Osteoblast (primary cell): ENCODE measurements at regions not wholly inside any gene's neighbourhood (a gene's known extent, or its start where the extent isn't known, plus 50 kb on each side); places are given as distances from the start of the nearest gene placed in this dataset.

Experiments used
- DNase-seq: peaks from one replicate; pipeline ENCODE4 v3.0.0; 2011; ENCODE audit warnings: low spot score, mixed read lengths; ENCODE audit not compliant: insufficient read length; ENCODE audit errors: missing footprints
- H2AFZ ChIP-seq: 2 replicates; pipeline ENCODE4 v1.6.0; 2011; ENCODE audit warnings: mild to moderate bottlenecking, low read length
- H3K27ac ChIP-seq: 2 replicates; pipeline ENCODE4 v1.5.1; 2011; ENCODE audit warnings: mild to moderate bottlenecking, low read depth, low read length, moderate library complexity
- H3K27me3 ChIP-seq: 2 replicates; pipeline ENCODE4 v1.6.0; 2012; ENCODE audit warnings: mild to moderate bottlenecking, control low read depth, inconsistent platforms, low read length, moderate library complexity; ENCODE audit not compliant: insufficient read depth
- H3K36me3 ChIP-seq: 2 replicates; pipeline ENCODE4 v1.5.1; 2011; ENCODE audit warnings: mild to moderate bottlenecking, low read length, control low read depth, moderate library complexity; ENCODE audit not compliant: insufficient read depth
- H3K4me1 ChIP-seq: 2 replicates; pipeline ENCODE4 v1.5.1; 2011; ENCODE audit warnings: mild to moderate bottlenecking, low read length, control low read depth, moderate library complexity; ENCODE audit not compliant: insufficient read depth
- H3K4me2 ChIP-seq: 2 replicates; pipeline ENCODE4 v1.6.0; 2011; ENCODE audit warnings: mild to moderate bottlenecking, low read length; ENCODE audit not compliant: insufficient read depth
- H3K4me3 ChIP-seq: fragments of 200-600 bp; sonication (generic); 3 replicates; pipeline ENCODE4 v1.5.1; 2012; ENCODE audit warnings: mild to moderate bottlenecking, low read length, inconsistent platforms; ENCODE audit not compliant: insufficient read depth
- H3K79me2 ChIP-seq: 2 replicates; pipeline ENCODE4 v1.6.0; 2012; ENCODE audit warnings: mild to moderate bottlenecking, low read length, control low read depth, inconsistent platforms; ENCODE audit not compliant: insufficient read depth
- H3K9me3 ChIP-seq: 2 replicates; pipeline ENCODE4 v1.5.1; 2011; ENCODE audit warnings: low read depth, low read length, control low read depth
- H4K20me1 ChIP-seq: 2 replicates; pipeline ENCODE4 v1.6.0; 2012; ENCODE audit warnings: mild to moderate bottlenecking, low read length, control low read depth; ENCODE audit not compliant: insufficient read depth
- TF ChIP-seq, protein P1 (sequence below): IDR thresholded peaks from 2 replicates; pipeline ENCODE4 v1.5.1; 2011; ENCODE audit warnings: mild to moderate bottlenecking, low read depth, low read length, moderate library complexity; ENCODE audit errors: extremely low read depth

DNA sequence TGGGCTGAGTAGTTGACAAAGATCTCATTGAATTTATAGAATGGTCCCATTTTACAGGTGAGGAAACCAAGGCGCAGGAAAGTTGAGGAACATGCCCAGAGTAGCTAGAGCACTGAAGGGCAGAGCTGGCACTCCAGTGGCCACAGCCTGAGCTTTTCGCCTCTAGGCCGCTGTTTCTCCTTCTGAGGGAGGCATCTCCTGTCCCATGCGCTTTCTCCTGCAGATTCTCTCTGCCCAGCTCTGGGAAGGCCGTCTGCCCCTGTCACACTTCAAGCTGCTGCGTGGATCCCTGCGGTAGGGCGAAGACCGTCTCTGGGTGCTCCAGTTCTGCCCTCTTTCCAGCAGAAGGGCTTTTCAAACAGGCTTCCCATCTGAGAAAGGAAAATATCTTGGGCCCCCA is 159.9 kb downstream of the ACTL8 start:
- Histone ChIP-seq H4K20me1 (no peaks in the 10 kb centered on the region), H3K9me3 (no peaks in the 10 kb centered on the region), H3K79me2 (no peaks in the 10 kb centered on the region), H3K27ac (no peak overlapping the region), H2AFZ (no peak overlapping the region), H3K4me3 (no peak overlapping the region), H3K36me3 (no peaks in the 10 kb centered on the region), H3K4me1 (peaks cover 3% of the 10 kb centered on the region), H3K4me2 (no peak overlapping the region), H3K27me3 (peaks cover 36% of the 10 kb centered on the region)
- TF ChIP-seq, protein P1, sequence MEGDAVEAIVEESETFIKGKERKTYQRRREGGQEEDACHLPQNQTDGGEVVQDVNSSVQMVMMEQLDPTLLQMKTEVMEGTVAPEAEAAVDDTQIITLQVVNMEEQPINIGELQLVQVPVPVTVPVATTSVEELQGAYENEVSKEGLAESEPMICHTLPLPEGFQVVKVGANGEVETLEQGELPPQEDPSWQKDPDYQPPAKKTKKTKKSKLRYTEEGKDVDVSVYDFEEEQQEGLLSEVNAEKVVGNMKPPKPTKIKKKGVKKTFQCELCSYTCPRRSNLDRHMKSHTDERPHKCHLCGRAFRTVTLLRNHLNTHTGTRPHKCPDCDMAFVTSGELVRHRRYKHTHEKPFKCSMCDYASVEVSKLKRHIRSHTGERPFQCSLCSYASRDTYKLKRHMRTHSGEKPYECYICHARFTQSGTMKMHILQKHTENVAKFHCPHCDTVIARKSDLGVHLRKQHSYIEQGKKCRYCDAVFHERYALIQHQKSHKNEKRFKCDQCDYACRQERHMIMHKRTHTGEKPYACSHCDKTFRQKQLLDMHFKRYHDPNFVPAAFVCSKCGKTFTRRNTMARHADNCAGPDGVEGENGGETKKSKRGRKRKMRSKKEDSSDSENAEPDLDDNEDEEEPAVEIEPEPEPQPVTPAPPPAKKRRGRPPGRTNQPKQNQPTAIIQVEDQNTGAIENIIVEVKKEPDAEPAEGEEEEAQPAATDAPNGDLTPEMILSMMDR: no peak
- DNase-seq: no peak

DNA sequence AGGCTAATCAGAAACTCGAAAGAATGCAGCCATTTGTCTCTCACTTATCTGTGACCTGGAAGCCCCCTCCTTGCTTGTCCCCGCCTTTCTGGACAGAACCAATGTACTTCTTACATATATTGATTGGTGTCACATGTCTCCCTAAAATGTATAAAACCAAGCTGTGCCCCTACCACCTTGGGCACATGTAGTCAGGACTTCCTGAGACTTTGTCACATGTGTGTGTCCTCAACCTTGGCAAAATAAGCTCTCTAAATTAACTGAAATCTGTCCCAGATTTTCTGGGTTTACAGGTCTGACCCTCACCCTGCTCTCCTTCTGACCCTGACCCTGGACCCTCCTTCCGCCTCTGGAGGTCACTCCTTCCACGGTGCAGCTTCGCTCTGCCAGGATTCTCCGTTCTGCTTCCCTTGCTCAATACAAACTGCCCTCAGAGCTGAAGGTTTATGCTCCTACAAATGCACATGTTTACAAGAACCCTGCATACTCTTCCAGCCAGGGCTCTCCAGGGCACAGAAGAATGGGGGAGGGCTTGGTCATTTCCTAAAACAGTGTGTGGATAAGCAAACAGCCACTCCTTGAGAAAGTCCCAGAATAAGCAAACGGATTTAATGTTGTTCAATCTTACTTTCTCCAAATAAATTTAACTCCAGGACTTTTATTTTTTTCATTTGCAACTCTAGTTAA is 160.5 kb downstream of the ACTL8 start:
- Histone ChIP-seq H3K4me1 (no peaks in the 10 kb centered on the region), H3K9me3 (no peaks in the 10 kb centered on the region), H3K36me3 (no peaks in the 10 kb centered on the region), H3K4me3 (no peak overlapping the region), H3K27ac (no peak overlapping the region), H3K79me2 (no peaks in the 10 kb centered on the region), H3K27me3 (peaks cover 36% of the 10 kb centered on the region), H4K20me1 (no peaks in the 10 kb centered on the region), H2AFZ (no peak overlapping the region), H3K4me2 (no peak overlapping the region)
- DNase-seq: no peak
- TF ChIP-seq, protein P1: no peak

DNA sequence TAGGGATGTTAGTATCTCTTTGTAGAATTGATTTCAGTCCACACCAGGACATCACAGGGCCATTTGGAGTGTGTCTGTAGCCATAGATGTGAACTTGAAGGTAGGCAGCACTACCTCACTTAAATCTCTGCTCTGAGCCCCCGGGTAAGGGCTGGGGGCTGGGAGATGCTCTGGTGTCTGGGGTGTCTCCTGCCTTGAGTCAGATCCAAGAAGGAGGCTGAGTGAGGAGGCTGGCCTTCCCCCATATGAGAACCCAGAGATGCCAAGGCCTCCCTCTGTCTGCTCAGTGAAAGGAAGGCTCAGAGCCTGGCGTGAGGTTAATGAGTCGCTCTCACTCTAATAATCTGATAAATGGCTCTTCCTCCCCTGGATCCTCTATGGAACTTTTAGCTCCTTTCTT is 161.6 kb downstream of the ACTL8 start:
- no peaks in the 10 kb centered on the region for H3K79me2 ChIP-seq
- no peaks in the 10 kb centered on the region for H4K20me1 ChIP-seq
- no peak overlapping the region for H2AFZ ChIP-seq
- peaks cover 34% of the 10 kb centered on the region for H3K27me3 ChIP-seq
- no peaks in the 10 kb centered on the region for H3K9me3 ChIP-seq
- no peaks in the 10 kb centered on the region for H3K4me1 ChIP-seq
- no peak overlapping the region for H3K4me3 ChIP-seq
- H3K27ac ChIP-seq: no peak overlapping the region
- TF ChIP-seq, protein P1: no peak
- peak; percentile 76 for DNase-seq
- no peak overlapping the region for H3K4me2 ChIP-seq
- no peaks in the 10 kb centered on the region for H3K36me3 ChIP-seq

DNA sequence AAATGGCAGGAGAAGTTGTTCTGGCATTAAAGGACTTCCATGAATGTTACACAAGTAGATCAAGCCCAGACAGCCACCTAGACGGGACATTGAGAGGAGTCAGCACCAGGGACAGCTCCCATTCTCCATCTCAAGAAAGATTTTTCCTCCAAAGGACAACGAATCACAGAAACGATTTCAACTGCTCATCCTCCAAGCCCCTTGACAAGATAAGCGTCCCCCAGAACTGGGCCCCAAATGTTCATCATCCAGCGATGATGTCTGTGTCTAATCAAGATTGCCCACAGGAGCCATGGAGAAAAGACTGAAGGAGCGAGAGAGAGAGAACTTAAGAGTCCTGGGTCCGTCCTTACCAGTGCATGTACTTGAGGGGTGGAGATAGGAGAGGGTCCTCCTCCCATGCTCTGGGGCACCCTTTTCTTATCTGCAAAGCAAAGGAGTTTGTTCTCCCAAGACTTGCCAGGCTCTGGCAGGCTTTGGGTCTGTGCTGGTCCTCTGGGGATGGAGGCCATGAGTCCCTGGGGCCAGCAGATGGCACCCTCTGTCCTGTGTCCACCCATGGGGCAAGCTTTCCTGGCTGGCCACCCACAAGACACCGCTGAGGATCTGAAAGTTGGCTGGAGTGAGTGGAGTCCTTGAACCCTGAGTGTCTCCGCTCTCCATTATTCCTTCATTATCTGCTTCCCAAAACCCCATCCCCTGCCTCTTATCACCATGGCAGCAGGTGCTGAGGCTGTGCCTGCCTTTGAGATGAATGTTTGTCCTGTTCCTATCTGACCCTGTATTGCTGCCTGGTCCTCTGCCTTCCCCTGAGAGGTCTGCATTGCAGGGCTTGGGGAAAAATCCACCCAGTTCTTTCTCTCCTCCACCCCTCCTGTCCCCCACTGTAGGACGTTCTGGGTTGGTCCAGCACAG is 164.6 kb downstream of the ACTL8 start:
- Histone ChIP-seq H3K27me3 (peaks cover 20% of the 10 kb centered on the region), H3K36me3 (no peaks in the 10 kb centered on the region), H4K20me1 (no peaks in the 10 kb centered on the region), H3K9me3 (no peaks in the 10 kb centered on the region), H3K4me2 (no peak overlapping the region), H3K4me3 (no peak overlapping the region), H3K27ac (no peak overlapping the region), H3K4me1 (no peaks in the 10 kb centered on the region), H3K79me2 (no peaks in the 10 kb centered on the region), H2AFZ (no peak overlapping the region)
- TF ChIP-seq, protein P1: peak; percentile 21
- peak; percentile 75 for DNase-seq
